ENCODE measurements at regions not wholly inside any gene's neighbourhood (a gene's known extent, or its start where the extent isn't known, plus 50 kb on each side); places are given as distances from the start of the nearest gene placed in this dataset.
"Not testable (repeated sequence)": the region's sequence is repeated elsewhere in the genome, so short reads cannot be mapped to it uniquely, and the experiment has no call there.

GRCh38 chr11:106497321-106497720 lies 419.9 kb downstream of the AASDHPPT start:
- no peak for DNase-seq (ENCODE audit: low read depth)

- DNase-seq (ENCODE audit: low read depth) = no peak
Measured at GRCh38 chr11:106497822-106498221, 420.4 kb downstream of the AASDHPPT start.

DNA sequence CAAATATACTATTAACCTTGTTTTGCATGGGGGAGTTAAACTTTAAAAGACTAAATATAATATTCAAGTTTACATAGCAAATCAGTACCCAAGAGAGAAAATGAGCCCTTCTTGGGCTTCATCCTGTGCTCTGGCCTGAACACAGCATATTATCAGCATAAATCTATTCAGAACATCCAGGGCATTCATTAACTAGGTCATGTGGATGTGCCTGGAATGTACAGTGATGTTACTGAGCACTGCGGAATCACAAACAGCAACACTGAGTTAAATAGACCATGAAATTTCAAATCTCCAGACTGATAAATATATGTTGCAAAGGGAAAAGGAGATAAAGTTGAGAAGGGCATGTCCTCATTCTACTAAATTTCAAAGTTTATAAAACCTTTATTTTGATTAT lies 426.4 kb downstream of the AASDHPPT start:
- no peak for DNase-seq (ENCODE audit: low read depth)

- no peak for DNase-seq (ENCODE audit: low read depth)
Measured at GRCh38 chr11:106507645-106508306, 430.3 kb downstream of the AASDHPPT start.

DNA sequence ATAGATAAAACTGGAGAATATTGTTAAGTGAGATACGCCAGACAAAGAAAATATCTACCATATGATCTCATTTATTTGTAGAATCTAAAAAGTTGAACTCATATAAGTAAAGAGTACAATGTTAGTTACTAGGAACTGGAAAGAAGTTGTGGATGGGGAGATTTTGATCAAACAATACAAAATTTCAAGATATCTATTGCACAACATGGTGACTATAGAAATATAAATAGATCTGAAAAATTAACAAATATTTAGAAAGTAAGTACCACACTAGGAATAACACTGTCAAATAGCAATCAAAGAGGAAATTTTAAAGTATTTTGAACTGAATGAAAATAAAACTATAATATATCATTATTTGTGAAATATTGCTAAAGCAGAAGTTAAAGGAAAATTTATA lies 437.2 kb downstream of the AASDHPPT start:
- DNase-seq (ENCODE audit: low read depth) = no peak

DNA sequence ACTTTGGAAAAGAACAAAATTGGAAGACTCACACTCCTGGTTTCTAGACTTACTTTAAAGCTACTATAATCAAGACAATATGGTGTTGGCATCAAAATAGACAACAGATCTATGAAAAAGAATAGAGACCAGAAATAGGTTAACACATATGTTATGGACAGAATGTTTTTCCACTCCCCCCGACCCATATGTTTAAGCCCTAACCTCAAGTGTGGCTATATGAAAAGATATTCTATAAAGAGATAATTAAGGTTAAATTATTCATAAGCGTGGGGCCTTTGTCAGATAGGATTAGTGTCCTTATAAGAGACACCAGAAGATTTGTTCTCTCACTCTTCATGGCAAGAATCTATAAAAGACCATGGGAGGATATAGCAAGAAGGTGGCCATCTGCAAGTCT lies 440.0 kb downstream of the AASDHPPT start:
- no peak for DNase-seq (ENCODE audit: low read depth)

- peak; percentile 11 for DNase-seq (ENCODE audit: low read depth)
Measured at GRCh38 chr11:106520146-106520912, 442.9 kb downstream of the AASDHPPT start.

- DNase-seq (ENCODE audit: low read depth) = no peak
Measured at GRCh38 chr11:106520920-106521319, 443.5 kb downstream of the AASDHPPT start.

DNA sequence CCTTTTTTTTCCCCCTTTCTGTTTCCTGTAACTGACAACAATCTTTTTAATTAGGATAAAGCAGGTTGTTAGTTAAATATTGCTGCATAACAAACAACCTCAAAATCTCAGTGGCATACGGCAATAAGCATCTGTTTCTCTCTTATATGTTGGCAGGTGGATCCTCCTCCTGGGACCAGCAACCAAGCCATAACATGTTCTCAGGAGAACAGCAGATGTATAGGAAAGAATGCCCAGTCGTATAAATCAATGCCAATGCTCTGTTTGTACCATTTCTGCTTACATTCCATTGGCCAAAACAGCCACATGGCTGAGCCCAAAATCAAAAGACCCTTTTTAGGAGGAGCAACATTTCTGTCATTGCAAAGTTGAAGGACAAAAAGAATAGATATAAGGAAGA lies 445.7 kb downstream of the AASDHPPT start:
- DNase-seq (ENCODE audit: low read depth) = no peak

DNA sequence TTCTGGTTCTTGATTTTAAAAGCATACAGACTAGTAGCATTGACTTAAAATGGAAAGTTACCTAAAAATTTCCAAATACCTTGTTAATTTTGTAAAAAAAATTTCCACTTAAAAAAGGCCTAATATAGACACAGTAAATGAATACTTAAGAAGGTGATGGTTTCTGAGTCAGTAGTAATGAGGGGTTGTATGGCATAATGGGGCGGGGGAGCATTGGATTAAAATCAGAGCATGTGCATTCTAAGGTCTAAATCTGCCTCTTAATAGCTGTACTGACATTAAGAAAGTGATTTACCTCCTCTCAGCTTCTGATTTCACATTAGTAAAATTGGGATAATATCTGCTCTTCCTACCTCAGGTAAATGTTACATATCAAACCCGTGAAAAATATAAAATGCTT lies 446.5 kb downstream of the AASDHPPT start:
- DNase-seq (ENCODE audit: low read depth) = no peak

GRCh38 chr11:106524436-106524835 lies 447.0 kb downstream of the AASDHPPT start:
- no peak for DNase-seq (ENCODE audit: low read depth)

GRCh38 chr11:106531648-106532047 lies 454.2 kb downstream of the AASDHPPT start:
- not testable (repeated sequence) for DNase-seq (ENCODE audit: low read depth)

DNA sequence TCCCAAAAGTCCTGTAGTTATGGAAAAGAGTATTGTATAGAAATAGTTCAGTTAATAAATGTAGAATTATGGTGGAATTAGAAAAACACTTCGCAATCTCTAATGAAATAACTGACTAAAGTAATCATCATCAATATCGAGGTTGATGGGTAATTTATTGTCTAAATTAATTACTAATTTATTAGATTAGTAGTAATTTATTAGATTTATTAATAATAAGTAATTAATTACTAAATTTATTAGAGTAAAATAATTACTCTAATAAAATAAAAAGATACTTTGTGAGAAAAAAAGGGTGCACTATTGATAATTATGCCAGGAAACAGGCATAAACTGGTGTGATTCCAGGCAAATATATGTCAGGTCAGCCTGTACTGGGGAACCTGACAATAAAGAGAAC lies 455.6 kb downstream of the AASDHPPT start:
- no peak for DNase-seq (ENCODE audit: low read depth)

DNA sequence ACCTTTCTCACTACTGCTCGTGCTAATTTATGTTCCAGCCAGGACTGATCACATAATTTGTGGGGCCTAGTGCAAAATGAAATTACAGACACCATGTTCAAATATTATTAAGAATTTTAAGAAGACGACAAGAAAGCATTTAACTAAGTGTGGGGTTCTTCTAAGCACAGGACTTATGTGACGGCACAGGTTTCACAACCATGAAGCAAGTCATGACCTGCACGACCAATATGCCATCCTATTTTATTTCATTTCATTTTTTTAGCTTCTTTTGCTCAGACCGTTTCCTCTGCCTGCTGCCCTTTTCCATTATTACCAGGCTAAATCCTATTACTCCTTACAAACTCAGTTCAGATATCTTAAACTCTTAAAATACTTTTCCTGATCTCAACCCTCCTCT lies 462.5 kb downstream of the AASDHPPT start:
- DNase-seq (ENCODE audit: low read depth) = no peak

GRCh38 chr11:106548406-106548805 lies 469.9 kb downstream of the GUCY1A2 start:
- no peak for DNase-seq (ENCODE audit: low read depth)

- no peak for DNase-seq (ENCODE audit: low read depth)
Measured at GRCh38 chr11:106551744-106552673, 466.3 kb downstream of the GUCY1A2 start.

GRCh38 chr11:106552694-106553203 lies 465.5 kb downstream of the GUCY1A2 start:
- DNase-seq (ENCODE audit: low read depth) = no peak

DNA sequence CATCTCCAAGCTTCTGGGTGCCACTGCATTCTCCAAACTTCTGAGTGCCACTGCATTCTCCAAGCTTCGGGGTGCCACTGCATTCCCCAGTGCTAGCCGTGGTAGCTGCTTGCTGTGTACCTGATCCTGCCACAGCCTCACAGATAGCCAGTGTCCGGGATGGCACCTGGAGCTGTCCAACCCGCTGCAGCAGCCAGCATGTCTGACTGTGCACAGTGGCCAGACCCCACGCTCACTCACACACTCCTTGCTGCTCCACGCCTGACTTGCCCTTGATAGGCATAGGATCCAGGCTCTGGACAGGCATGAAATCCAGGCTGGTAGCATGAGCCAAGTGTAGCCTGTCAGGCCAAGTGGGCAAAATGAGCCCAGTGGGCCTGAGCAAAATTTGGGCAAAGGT lies 465.0 kb downstream of the GUCY1A2 start:
- DNase-seq (ENCODE audit: low read depth) = no peak

- not testable (repeated sequence) for DNase-seq (ENCODE audit: low read depth)
Measured at GRCh38 chr11:106555566-106556250, 462.6 kb downstream of the GUCY1A2 start.

- no peak for DNase-seq (ENCODE audit: low read depth)
Measured at GRCh38 chr11:106565326-106565725, 452.9 kb downstream of the GUCY1A2 start.

GRCh38 chr11:106568632-106569031 lies 449.6 kb downstream of the GUCY1A2 start:
- no peak for DNase-seq (ENCODE audit: low read depth)

- not testable (repeated sequence) for DNase-seq (ENCODE audit: low read depth)
Measured at GRCh38 chr11:106577384-106577783, 440.9 kb downstream of the GUCY1A2 start.

Data from HS-5 (cell line).